ENCODE measurements at regions not wholly inside any gene's neighbourhood (a gene's known extent, or its start where the extent isn't known, plus 50 kb on each side); places are given as distances from the start of the nearest gene placed in this dataset.

GRCh38 chrX:96621811-96622210, 62.8 kb upstream of the DIAPH2 start:
- no peaks in the 10 kb centered on the region for H3K27me3 ChIP-seq (ENCODE audit: control insufficient read depth, insufficient read depth, low read length)
- no peaks in the 10 kb centered on the region for H3K36me3 ChIP-seq (ENCODE audit: control insufficient read depth, insufficient read depth, low read length)
- CTCF ChIA-PET, result no interaction called here
- no peak overlapping the region for H3K4me3 ChIP-seq (ENCODE audit: low read depth, low read length)
- DNase-seq (ENCODE audit: low read depth), result no peak
- POLR2A ChIA-PET, result interaction anchor here (0.6 kb wide), 1 partner anchor 406 kb away, joined by 3 read pairs; no protein-coding TSS in a partner anchor
- TF ChIP-seq CTCF (IDR thresholded peaks at IDR 0.05; ENCODE audit: insufficient read depth, low read depth, low read length), result no peak
